ENCODE measurements at regions not wholly inside any gene's neighbourhood (a gene's known extent, or its start where the extent isn't known, plus 50 kb on each side); places are given as distances from the start of the nearest gene placed in this dataset.
"Not testable (repeated sequence)": the region's sequence is repeated elsewhere in the genome, so short reads cannot be mapped to it uniquely, and the experiment has no call there.

DNA sequence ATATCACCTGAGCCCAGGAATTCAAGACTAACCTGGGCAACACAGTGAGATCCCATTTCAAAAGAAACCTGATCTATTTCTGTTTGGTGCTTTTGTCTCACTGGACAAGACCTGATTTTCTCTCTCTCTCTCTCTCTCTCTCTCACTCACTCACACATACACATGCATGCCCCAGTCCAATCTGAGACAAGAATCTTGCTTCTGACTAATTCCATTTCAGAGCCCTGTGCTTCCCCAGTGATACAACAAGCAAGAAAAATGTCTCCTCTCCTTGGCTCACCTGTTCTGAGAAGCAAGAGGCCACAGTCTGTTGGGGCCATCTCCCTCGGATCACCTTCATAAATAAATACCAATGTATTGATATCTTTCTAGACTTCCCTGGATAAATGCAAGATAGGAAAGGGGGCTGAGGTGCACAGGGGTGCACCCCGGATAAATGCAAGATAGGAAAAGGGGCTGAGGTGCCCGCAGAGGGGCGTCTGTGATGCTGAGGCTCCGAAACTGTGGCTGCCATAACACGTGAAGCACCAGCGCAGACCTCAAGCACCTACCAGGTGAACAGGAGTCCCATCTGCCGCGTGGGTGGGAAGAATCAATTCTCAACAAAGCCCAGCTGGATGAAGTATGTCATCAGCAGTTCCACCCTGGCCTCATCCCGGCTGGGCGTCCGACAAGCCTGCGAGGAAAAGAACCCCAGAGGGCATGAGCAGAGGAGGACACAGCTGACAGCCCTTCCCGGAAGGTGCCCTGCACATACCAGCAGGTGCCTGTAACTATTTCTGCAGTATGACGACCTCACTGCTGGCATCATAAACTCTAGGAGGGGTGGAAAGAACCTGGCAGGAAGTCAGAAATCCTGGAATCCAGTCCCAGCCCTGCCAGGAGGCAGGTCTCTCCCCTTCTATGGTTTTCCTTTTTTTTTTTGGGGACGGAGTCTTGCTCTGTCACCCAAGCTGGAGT lies 280.0 kb downstream of the GOLGA6L6 start:
- not testable (repeated sequence) for DNase-seq (ENCODE audit: low read depth)

DNA sequence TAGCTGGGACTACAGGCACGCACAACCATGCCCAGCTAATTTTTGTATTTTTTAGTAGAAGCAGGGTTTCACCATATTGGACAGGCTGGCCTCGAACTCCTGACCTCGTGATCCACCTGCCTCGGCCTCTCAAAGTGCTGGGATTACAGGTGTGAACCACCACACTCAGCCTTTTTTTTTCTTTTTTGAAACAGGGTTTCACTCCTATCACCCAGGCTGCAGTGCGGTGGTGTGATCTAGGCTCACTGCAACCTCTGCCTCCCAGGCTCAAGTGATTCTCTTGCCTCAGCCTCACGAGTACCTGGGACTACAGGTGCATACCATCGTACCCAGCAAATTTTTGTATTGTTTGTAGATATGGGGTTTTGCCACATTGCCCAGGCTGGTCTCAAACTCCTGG lies 280.9 kb downstream of the GOLGA6L6 start:
- not testable (repeated sequence) for DNase-seq (ENCODE audit: low read depth)

DNA sequence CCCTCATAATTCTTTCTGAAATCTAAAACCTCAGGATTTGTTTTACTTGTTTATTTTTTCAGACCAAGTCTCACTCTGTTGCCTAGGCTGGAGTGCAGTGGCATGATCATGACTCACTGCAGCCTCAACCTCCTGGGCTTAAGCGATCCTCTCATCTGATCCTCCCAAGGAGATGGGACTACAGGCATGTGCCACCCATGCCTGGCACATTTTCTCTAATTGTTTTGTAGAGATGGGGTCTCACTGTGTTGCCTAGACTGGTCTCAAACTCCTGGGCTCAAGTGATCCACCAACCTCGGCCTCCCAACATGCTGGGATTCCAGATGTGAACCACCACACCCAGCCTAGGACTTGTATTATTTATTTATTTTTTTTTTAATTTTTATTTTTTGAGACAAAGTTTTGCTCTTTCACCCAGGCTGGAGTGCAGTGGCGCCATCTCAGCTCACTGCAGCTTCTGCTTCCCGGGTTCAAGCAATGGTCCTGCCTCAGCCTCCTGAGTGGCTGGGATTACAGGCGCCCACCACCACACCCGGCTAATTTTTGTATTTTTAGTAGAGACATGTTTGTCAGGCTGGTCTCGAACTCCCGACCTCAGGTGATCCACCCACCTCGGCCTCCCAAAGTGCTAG lies 281.9 kb downstream of the GOLGA6L6 start:
- DNase-seq (ENCODE audit: low read depth) = not testable (repeated sequence)

DNA sequence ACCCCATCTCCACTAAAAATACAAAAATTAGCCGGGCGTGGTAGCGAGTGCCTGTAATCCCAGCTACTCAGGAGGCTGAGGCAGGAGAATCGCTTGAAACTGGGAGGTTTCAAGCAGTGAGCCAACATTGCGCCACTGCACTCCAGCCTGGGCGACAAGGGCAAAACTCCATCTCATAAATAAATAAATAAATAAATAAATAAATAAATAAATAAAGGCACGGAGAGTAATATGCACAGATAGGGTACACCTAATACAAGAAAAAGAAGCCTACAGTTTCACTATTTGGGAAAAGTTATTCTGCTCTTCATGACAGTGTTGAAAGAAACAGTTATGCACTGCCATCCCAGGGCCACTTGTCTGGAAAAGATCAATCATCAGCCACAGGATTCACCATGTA lies 285.2 kb downstream of the GOLGA6L6 start:
- not testable (repeated sequence) for DNase-seq (ENCODE audit: low read depth)

DNA sequence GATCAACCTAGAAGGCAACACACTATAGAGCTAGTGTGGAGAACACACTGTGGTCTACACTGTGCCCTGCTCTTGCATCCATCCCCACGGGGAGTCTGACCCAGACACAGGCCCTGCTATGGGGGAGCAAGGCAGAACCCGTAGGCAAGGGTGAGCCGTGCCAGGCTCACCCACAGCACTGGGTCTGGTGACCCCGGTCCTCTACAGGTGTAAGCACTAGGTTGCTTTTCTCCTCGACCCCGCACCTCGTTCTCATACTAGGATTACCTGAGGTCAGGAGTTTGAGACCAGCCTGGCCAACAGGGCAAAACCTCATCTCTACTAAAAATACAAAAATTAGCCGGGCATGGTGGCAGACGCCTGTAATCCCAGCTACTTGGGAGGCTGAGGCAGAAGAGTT lies 286.0 kb downstream of the GOLGA6L6 start:
- not testable (repeated sequence) for DNase-seq (ENCODE audit: low read depth)

DNA sequence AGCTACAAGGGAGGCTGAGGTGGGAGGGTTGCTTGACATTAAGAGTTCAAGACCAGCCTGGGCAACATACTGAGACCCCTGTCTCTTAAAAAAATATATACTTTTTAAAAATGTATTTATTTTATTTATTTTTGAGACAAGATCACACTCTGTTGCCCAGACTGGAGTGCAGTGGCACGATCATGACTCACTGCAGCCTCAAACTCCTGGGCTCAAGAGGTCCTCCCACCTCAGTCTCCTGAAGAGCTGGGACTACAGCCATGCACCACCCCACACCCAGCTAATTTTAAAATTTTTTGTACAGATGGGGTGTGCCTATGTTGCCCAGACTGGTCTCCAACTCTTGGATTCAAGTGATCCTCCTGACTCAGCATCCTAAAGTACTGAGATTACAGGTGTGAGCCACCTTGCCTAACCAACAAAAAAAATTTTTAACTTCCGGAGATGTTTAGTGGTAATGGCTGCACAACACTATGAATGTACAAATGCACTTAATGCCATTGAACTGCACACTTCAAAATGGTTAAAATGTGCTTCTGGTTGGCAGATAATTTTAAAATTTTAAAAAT lies 288.5 kb downstream of the GOLGA6L6 start:
- DNase-seq (ENCODE audit: low read depth) = not testable (repeated sequence)

DNA sequence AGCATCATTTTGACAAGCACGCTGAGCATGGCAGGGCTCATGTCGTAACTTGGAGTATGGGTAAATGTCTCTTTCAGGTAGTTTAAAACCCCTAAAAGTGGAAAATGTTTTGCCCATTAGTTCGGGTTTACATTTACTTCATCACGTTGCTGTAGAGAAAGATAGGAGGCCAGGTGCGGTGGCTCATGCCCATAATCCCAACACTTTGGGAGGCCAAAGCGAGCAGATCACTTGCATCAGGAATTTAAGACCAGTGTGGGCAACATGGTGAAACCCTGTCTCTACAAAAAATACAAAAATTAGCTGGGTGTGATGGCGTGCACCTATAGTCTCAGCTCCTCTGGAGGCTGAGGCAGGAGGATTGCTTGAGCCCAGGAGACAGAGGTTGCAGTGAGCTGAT lies 289.6 kb downstream of the GOLGA6L6 start:
- not testable (repeated sequence) for DNase-seq (ENCODE audit: low read depth)

DNA sequence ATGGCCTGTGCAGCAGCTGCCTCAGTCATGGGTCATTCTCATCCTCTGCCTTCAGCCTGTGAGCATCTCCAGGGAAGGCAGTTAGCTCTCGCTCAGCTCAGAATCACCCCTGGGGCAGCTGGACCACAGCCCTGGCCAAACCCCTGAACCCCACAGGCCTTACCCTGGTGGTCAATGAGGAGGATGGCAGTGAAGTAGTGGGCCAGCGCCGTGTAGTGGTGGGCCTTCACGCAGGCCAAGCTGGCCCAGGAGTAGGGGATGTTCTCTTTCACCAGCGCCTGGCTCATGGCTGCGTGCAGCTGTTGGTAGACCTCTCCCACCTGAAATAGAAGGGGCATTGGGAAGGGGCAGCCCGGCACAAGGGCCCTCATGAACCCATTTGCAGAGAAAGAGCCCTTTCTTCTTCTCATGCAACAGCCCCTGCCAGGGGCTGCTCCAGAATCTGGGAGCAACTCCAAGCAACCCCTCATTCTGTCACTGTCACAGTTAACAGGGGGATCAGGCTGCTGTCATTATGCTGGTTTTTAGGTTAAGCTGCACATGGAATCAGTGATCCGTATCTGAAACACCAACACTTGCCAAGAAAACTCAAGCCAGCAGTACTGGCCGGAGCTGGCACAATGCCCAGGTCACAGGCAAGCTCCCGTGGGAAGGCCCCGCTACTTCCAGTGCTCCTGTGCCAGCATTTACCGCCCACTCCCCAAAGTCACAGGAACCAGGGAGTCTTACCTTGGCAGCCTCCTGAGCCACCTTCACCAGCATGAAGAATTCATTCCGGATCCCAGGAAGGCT lies 290.2 kb downstream of the GOLGA6L6 start:
- DNase-seq (ENCODE audit: low read depth) = not testable (repeated sequence)

DNA sequence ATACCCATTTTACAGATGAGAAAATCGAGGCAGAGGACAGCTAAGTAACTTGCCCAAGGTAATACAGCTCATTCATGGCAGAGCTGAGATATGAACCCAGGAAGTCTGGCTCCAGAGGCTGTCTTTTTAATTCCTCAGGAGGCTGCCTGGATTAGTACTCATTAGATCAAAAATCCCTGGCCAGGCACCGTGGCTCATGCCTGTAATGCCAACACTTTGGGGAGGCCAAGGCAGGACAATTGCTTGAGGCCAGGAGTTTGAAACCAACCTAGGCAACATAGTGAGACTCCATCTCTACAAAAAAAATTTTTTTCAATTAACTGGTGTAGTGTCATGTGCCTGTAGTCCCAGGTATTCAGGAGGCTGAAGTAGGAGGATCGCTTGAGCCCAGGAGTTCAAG lies 291.4 kb downstream of the GOLGA6L6 start:
- not testable (repeated sequence) for DNase-seq (ENCODE audit: low read depth)

DNA sequence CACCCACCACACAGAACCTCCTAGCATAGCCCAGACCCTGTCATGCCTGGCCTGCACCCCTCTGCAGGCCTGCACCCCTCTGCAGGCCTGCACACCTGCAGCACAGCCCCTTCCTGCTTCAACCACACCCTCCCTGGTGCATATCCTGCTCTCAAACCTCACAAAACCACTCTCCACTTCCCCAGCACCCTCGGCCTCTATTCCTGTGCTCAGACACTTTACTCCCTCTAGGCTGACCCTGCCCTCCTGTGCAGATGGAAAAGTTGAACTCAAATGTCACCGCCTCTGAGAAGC lies 292.0 kb downstream of the GOLGA6L6 start:
- not testable (repeated sequence) for DNase-seq (ENCODE audit: low read depth)

DNA sequence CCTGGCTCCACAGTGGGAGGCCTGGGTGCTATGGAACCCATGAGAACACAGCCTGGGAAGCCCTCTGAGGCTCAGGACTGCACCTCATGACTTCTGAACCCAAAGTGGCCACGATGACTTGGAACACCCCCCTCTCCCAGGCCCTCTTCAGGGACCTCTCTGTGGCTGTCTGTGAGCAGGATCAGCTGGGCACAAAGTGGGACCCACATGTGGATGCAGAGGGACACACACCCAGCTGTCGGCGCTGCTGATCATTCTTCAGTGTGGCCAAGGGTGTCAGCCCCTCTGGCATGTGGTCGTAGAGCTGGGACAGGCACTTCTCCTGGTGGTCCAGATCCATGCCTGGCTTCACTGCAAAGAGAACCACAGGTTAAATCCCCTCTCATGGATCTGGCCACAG lies 293.2 kb downstream of the GOLGA6L6 start:
- not testable (repeated sequence) for DNase-seq (ENCODE audit: low read depth)

DNA sequence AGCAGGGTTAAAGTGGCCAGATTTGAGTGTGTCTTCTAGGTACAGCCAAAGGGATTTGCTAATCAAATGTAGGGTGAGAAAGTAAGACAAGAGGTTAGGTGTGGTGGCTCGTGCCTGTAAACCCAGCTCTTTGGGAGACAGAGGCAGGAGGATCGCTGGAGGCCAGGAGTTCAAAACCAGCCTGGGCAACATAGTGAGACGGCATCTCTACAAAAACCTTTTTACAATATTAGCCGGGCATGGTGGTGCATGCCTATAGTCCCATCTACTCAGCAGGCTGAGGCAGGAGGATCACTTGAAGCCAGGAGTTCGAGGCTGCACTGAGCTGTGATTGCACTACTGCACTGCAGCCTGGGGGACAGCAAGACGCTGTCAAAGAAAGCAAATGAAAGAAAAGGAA lies 294.5 kb downstream of the GOLGA6L6 start:
- not testable (repeated sequence) for DNase-seq (ENCODE audit: low read depth)

DNA sequence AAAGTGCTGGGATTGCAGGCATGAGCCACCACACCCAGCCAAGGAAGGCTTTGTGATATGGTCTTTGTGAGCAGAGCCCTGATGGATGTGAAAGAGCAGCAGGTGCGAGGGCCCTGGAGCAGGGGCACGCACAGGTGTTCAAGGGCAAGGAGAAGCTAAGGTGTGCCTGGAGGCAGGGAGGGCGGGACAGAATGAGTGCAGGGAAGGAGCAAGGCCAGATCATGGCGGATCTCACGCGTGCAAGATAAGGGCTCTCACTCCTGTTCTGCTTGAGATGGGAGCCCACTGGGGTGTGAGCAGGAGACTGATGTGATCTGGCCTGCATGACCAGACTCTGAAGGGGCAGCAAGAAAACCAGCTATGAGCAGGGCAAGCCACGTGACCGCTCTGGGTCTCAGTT lies 295.0 kb downstream of the GOLGA6L6 start:
- DNase-seq (ENCODE audit: low read depth) = not testable (repeated sequence)

DNA sequence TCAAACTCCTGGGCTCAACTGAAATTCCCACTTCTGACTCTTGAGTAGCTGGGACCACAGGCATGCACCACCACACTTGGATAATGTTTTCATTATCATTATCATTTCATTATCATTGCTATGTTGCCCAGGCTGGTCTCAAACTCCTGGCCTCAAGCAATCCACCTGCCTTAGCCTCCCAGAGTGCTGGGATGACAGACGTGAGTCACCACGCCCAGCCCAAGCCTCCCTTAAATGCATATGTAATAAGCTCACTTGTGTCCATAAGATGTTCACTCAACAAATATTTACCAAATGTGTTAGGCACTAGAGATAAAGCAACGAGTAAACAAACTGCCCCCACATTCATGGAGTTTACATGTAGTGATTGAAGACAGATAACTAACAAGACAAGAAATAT lies 295.7 kb downstream of the GOLGA6L6 start:
- DNase-seq (ENCODE audit: low read depth) = not testable (repeated sequence)

DNA sequence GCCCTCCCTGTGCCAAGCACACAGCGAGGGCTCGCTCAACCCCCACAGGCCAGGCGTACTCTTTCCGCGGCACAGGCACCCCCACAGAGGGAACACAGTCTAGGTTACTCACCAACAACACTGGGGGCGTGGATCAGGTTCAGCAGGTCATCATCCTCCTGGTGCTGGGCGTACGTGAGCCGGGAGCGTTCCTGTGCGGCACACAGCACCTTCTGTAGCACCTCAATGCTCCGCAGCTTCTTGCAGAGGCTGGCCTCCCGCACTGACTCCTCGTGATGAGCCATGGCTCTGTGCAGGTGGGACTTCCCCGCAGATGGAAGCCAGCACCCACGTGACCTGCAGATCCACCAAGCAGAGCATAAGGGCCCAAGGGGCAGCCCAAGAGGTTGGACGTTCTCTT lies 296.8 kb downstream of the GOLGA6L6 start:
- not testable (repeated sequence) for DNase-seq (ENCODE audit: low read depth)

DNA sequence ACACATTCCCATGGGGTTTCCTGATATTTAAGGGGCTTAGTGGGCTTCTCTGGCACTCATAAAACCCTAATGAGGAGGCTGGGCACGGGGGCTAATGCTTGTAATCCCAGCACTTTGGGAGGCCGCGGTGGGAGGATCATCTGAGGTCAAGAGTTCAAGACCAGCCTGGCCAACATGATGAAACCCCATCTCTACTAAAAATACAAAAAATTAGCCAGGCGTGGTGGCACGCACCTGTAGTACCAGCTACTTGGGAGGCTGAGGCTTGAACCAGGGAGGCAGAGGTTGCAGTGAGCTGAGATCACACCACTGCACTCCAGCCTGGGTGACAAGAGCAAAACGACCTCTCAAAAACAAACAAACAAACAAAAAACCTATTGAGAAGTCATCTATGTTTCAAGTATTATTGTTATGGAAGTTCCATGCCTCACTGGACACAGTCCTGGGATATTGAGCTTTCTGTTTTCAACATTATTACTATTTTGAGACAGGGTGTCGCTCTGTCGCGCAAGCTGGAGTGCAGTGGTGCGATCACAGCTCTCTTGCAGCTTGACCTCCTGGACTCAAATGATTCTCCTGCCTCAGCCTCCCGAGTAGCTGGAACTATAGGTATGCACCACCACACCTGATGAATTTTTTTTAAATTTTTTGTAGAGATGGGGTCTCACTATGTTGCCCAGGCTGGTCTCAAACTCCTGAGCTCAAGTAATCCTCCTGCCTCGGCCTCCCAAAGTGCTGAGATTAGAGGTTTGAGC lies 297.9 kb downstream of the GOLGA6L6 start:
- DNase-seq (ENCODE audit: low read depth) = not testable (repeated sequence)

DNA sequence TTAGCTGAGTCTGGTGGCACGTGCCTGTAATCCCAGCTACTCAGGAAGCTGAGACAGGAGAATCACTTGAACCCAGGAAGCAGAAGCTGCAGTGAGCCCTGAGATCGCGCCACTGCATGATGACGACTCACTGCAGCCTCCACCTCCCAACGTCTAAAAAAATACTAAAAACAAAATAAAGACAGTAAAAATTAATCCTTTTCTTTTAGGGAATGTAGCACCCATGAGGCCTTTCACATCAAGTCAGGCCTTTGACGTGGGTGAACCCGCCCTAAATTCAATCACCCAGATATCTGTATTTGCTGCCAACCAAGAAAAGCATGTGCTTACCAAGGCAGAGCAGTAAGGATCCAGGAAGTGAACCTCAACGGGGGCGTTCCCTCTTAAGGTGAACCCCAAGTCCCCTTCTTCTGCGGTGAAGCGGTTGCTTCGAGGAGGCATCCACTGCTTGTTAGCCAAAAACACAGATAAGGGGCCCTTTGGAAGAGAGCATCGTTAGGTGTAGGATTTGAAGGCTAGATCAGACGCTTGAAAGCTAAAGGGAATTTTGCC lies 301.2 kb downstream of the GOLGA6L6 start:
- DNase-seq (ENCODE audit: low read depth) = not testable (repeated sequence)

DNA sequence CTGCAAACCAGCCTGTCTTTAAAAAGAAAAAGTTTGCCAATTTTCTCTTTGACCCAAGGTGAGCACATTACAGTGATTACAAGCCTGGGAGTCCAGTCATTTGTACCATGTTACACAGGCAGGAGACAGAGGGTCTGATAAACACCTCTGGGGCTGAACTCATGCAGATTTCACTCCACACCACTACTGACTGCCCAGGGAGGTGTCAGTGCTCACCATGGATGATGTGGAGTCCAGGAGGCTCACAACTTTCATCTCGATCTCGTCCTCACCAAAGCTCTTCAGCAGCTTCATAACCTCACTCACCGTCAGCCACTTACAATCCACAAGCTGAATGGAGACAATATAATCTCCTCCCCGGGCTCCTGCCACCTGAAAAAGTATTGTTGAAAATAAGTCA lies 302.4 kb downstream of the GOLGA6L6 start:
- not testable (repeated sequence) for DNase-seq (ENCODE audit: low read depth)

DNA sequence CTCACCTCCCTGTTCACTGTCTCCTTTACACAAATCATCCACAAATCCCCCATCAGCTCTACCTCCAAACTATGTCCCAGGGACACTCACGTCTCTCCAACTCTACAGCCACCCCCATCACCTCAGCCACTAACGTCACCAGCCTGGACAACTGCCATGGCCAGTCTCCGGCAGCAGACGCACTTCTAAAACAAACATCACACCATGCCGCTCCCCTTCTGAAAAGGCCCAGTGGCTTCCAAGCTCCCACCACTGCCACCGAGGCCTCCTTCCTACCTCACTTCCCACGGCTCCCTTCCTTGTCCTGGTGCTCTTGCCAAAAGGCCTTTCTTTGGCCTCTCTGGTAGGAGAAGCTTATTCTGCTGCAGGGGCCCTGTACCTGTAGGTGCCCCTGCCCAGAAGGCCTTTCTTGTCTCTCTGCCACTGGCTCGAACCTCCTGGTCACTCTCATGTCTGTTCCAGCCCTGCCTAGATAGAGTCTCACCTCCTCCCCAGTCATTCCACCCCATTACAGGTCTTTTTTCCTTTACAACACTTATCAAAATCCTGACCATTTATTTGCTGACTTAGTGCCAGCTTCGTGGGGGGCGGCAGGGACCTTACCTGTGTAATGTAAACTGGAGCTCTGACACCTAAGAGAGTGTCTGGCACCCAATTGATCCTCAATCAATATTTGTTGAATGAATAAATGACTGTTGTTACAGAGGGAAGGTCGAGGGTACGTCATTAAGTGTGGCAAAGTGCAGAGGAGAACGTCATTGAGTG lies 304.2 kb downstream of the GOLGA6L6 start:
- DNase-seq (ENCODE audit: low read depth) = not testable (repeated sequence)

DNA sequence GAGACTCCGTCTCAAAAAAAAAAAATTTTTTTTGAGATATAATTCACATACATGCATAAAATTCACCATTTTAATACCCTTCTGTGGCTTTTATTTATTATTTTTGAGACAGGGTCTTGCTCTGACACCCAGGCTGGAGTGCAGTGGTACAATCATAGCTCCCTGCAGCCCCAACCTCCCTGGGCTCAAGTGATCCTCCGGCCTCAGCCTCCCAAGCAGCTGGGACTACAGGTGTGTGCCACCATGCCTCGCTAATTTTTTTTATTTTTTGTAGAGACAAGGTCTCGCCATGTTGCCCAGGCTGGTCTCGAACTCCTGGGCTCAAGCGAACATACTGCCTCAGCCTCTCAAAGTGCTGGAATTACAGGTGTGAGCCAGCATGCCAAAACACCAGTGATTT lies 305.9 kb downstream of the GOLGA6L6 start:
- DNase-seq (ENCODE audit: low read depth) = not testable (repeated sequence)
